Dedifferentiated amniotic fluid mesenchymal stem cell (primary cell): ENCODE measurements at regions not wholly inside any gene's neighbourhood (a gene's known extent, or its start where the extent isn't known, plus 50 kb on each side); places are given as distances from the start of the nearest gene placed in this dataset.

Source experiments
- DNase-seq: peaks from one replicate; pipeline ENCODE4 v3.0.0-alpha.2; 2016; ENCODE audit errors: extremely low spot score

DNA sequence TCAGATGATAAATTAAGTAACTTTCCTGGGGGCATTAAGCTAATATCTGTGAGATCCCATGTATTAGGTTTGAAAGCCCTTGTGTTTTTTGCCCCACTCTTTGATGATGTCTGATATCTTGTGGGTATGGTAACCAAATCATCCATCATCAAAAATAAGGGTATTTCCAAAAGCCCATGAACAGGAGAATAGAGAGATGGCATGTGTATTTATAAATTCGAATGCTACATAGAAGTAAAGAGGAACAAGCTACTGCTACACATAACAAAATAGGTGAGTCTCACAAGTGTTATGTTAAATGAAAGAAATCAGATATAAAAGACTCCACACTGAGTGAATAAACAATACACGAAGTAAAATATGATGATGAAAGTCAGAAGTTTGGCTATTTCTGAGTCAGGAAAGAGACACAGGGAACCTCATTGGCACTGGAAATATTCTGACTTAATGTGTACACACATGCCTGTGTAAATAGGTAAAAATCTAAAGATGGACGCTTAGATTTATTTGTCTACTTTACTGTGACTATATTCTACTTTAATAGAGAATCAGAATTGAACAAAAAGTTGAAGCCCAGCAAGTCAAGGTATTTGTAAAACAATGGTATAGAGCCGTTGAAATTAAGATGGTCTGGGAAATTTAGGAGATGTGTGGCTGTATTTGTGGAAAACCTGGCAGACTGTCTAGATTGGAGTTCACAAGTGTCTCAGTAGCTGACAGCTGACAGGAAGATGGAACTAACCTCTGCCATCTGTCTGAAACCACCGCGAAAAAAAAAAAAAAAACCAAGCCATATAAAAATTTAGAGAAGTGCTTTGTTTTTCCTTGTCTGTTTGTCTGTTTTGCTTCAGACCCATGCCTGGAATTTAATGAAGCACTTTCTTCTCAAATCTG, 111.0 kb upstream of the TGFBR2 start:
- DNase-seq, result no peak

DNA sequence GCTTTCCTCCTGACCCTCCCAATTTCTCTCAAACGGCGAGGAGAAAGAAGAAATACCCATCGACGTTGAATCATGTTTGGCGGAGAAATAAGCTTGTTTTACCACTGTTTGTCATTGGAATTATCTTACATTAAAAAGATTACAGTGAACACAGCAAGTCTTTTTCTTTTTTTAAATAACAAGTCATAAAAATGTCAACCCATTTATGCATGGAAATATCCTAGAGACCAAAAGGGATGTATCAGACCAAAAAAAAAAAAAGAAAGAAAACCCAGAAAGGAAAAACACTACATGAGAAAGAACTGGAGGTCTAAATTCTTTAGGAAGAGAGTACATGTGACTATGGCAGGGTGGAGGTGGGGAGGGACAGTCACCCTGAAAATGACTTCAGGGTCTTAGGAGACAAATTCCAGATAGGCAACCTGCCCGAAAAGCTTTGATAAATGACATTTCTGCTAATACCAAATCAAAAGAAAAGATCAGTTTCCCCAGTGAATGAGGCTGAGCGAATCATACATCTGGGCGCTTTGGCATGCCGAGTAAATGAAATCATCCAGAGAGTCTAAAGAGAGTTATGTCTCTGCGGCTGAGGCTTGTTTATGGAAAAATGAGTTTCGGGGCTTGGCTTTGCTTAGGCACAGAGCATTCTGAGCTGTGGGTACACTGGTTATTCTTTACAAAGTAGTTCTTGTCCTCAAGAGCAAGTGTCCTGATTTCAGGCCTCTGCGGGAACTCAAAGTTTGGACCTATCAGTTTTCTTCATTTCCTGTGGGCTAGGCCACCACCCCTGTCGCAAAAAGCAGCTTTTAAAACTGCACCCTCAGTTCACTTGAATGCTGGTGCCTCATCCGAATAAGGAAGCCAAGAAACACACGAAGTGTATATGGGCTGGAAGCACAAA, 110.1 kb upstream of the TGFBR2 start:
- peak; percentile 77 for DNase-seq

DNA sequence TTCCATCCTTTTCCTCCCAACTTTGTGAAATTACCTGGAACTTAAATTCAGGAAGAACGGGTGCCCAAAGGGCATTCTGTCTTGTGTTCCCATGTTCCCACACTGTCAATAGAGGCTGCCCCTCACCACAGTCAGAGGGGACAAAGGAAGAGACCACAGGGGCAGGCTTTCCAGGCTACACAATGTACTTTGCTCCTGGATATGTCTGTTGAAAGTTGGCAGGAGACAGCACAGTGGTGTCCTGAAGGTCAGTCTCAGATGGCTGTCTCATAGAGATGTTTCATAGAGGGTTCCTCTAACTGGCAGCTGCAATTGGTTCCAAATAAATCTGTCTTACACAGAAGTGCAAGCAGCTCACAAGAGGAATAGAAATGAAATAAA, 107.8 kb upstream of the TGFBR2 start:
- DNase-seq, result no peak

DNA sequence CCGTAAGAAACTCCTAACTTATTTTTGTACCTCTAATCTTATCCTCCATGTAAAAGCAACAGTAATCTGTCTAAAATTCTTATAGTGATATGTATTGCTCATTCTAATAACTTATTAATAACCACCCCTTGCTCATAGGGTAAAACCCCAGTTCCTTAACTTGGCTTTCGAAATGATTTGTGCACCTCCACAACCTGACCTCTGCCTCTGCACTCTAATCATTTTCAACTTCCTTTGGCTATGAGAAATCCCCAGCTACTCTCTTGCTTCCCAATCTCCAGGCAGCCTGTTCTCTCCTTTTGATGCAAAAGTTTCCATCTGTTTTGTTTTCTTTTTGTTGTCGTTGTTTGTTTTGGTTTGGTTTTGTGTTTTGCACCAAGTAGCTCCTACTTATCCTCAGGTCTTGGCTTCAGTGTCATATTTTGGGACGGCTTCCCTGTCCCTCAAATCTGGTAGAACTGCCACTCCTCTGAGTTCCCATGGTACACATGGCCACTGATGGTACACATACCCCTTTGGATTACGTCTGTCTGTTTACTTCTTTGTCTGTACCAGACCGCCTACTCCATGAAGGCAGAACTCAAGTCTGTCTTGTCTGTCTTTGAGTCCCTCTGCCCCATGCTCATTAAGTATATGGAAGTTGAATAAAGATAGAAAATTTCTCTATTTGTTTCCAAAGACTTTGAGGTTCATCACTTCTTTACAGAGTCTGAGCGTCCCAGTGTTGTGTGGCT, 105.6 kb upstream of the TGFBR2 start:
- DNase-seq, result no peak

DNA sequence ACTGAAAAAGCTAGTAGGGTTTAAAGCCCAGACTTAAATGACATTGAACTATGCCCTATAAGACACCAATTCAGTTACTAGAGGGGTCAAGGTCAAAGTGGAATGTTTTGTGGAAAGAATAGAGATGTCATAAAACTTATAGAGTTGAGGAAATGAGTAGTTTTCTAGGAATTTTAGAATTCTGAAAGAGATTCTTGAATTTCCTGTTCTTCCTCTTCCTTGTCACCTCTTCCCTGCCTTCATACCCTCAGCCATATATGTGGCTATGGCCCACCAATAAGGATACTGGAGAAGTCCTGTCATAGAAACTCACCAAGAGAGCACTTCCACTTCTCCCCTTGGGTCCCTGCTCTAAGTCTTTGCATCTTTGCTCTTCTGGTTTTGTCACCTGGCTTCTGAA, 104.9 kb upstream of the TGFBR2 start:
- DNase-seq, result no peak

DNA sequence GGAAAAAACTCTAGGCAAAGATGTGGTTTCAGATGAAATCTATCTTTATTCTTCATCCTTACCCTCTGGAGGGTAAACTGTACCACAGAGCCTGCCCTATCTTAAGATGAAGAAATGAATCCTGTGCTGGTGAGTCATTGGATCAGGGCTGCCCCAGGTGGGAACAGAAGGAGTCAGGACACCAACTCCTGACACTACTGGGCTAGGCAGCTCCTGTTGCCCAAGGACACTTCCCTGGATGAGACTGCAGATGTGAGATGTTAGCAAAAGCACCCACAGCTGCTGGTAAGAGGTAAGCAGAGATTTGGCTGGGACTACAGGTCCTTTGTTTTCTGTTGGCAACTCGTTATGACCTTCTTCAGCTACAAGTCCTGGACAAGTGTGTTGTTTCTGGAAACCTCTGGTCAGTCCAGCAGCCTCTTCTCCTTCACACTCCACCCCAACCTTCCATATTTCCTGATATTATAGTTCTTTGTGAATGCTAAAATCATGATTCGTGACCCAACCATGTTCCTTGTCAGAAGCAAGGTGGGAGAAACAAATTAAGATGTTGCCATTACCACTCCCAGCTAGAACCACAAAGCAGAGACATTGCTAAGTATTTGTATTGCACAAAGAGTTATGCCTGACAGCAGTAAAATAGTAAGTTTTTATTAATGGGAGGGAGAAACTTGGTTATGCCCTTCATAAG, 104.2 kb upstream of the TGFBR2 start:
- DNase-seq, result no peak

DNA sequence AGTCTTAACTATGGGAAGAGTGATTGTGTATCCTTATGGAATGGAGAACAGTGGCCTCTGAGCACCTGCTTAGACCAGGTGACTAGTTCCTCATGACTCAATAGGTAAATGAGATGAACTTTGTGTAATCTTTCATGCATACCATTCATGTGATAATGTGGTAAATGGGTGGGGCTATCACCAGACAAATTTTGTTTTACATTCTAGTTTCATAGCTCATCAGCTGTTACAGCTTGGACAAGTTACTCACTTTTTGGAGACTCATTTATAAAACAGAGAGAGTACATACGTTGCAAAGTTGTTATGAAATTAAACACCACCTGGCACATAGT, 103.7 kb upstream of the TGFBR2 start:
- no peak for DNase-seq

DNA sequence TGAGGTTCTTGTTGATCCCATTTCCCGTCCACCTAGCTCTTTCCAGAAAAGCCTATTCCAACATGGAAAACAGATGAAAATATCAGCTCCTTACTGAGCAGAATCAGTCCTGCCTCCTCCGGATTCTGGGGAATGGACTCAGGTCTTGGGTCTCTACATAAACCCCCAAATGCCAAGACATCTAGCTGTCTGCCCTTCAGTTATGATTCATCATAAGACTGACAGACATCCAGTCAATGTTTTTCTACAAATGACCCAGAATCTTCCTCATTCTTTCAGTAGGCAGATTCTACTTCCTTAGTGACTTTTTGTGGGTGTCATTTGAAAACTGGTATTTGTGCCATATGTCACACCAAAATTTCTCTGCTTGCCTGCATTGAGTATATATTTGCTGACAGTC, 103.0 kb upstream of the TGFBR2 start:
- no peak for DNase-seq

DNA sequence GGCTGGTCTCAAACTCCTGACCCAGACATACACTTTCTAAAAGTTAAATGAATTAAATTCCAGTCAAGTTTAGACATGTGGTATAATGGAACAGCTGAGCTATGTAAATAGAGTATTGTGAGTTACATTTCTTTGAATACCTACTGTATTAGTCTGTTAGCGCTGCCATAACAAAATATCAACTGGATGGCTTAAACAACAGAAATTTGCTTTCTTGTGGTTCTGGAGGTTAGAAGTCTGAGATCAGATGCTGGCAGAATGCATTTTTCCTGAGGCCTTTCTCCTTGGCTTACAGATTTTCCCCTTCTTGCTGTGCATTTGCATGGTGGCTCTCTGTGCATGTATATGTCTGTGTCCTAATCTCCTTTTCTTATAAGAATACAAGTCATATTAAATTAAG, 101.5 kb upstream of the TGFBR2 start:
- no peak for DNase-seq

DNA sequence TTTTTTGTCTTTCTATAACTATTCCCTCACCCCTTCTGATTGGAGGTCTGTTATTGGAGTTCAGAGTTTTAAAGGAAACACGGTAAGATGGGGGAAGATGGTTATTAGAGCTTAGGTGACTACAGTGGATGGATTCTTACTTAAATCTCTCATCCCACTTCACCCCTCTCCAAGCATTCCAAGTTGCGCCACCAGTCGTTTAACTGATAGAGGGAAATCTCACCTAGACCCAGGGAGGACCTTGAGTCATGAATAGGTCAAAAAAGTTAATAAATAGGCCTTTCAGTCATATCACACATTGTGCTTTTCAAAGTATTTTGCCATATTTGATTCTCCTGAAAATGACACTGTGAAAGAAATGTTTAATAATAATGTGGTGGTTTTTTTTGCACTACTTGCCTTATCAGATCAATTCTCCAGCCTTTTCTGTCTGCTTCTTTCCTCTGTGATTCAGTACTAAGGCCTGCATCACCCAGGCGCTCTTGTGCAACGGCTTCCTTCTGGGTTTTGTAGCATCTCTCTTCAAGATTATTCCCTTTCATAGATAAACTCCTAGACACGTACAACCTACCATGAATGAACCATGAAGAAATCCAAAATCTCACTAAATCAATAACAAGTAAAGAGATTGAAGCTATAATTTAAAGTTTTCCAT, 100.4 kb upstream of the TGFBR2 start:
- no peak for DNase-seq

DNA sequence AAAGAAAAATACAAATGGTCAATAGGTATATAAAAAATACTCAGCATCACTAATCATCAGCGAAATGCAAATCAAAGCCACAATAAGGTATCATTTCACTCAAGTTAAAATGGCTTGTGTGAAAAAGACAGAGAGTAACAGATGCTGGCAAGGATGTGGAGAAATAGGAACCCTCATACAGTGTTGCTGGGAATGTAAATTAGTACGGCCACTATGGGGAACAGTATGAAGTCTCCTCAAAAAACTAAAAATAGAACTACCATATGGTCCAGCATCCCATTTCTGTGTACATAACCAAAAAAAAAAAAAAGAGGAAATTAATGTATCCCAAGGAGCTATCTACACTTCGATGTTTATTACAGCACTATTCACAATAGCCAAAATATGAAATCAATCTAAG, 98.1 kb upstream of the TGFBR2 start:
- DNase-seq, result no peak

DNA sequence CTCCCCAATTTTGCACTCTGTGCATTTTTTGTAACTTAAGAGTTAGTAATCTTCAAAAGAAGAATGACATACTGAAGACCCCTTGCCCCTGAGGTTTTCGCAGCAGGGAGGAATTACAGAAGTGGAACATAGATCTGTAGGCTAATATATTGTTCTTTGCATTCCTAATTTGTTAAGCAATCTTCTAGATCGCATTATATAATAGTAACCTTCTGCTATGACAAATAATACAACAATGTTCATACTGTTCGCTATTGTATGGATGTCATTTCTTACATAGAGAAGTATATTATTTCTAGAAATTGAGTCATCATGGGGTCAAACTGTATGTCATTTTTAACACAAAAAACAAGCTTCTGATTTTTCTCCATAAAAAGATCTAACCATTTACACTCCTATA, 95.8 kb upstream of the TGFBR2 start:
- no peak for DNase-seq

DNA sequence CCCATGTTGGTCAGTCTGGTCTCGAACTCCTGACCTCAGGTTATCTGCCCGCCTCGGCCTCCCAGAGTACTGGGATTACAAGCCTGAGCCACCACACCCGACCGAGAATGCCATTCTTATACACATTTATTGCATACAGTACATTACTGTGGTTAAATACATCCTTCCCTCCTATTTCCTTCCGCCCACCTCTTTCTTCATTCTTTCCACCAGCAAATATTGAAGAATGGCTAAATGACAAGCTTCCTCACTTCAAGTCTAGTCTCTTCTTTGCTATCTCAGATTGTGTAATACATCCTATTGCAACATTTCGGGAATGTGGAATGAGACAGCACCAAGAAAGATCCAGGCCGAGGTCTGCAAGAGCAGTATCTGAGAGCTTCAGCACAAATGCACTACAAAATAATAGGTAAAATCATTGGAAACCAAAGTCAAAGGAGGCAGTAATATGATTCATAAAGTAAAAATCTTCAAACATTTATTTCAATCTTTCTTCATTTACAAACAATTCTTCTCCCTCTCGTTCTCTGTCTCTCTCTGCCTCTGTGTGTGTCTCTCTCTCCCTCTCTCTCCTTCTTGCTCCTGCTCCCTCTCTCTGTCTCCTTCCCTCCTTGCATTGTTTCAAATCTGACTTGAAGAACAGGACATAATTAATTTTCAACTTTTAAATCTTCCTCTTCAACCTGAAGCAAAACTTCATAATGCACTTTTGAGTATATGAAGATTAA, 94.7 kb upstream of the TGFBR2 start:
- DNase-seq, result peak; percentile 91

DNA sequence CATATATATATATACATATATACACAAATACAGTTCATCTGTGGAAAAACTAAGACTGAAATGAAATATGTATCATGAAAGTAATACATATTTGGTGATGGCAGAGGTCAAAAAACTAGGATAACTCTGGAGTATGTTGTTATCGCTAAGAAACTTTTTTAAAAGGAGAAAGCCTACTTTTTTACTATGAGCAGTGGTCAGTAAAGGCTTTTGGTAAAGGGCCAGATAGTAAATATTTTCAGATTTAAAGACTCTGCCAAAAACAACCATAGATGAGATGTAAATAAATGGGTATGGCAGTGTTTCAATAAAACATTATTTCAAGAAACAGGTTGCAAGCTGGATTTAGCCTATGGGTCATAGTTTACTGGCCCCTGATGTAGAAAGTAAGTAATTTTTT, 93.8 kb upstream of the TGFBR2 start:
- no peak for DNase-seq

DNA sequence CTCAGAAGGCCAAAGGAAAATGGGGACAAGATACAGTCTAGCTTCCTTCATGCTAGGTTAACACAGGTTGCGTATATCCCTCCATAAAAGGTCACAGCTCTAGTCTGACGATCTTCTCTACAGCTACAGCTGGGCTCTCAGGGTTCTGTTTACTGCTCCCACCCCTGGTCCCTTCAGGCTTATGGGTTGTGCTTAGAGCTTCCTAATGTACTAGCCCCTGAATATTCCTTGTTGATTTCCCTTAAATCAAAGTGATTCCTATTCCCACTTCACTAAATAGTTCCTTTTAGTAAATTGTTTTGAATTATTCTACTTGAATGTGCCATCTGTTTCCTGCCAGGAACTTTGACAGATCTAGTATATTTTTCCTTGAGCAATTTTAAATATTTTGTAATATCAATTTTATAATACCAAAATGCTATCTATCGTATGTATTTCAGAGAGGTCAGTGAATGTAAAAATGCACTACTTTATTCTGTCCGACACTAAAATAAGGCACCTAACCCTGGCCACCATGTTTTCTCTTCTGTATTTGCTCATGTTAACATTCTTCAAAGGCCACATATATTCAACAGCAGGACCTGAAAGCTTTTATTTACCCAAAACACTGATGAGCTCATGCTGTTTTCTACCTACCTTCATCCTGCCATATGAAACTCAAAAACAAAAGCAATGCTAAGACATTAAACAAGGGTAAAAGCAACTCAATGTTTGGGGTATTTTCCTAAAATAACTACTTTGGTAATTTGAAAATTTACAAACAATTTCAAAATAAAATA, 92.8 kb upstream of the TGFBR2 start:
- DNase-seq, result no peak

DNA sequence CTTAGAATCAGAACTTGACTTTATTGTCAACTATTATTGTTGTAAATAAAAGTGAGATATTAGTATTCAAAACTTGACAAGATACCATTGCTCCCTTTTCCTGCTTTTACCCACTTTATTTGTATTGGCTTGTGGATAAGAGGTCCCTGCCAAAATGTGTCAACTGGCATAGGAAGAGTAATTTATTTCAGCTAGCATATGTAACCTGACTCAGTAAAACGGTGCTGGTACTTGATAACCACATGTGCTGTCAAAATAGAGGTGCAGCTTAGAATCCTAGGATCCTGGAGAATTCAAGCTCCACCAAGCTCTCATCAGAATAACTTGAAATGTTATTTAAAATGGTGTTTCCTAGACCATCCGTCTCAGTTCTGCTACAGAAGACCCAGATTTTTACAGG, 90.2 kb upstream of the TGFBR2 start:
- DNase-seq, result no peak

DNA sequence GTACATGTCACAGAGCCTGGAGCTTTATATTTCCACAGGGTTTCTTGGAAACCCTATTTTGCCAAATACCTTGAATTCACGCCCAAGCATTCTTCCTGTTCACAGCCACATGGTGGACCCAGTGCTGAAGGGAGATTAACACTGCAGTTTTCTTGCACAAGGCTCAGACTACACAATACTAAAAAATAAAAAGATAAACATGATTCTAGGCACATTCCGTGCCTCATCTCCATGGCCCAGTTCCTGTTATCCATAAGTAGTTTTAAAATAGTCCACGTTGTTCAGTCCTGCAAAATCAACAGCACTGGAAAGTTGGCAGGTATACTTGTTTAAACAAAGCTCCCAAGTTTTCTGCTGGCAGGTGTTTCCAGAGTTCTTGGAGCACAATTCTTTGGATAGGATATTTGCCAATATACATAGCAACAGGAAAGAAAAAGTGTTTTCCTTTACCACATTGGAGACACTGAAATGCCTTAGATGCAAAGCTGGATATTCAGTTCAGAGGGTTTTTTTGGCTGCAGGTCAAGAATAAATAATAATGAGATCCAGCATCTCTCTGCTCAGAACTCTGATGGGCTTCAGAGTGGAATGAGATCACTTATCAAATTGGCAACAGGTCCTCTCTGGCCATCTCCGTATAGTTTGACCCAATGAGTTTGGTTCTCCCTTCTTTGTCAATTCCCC, 88.1 kb upstream of the TGFBR2 start:
- no peak for DNase-seq

DNA sequence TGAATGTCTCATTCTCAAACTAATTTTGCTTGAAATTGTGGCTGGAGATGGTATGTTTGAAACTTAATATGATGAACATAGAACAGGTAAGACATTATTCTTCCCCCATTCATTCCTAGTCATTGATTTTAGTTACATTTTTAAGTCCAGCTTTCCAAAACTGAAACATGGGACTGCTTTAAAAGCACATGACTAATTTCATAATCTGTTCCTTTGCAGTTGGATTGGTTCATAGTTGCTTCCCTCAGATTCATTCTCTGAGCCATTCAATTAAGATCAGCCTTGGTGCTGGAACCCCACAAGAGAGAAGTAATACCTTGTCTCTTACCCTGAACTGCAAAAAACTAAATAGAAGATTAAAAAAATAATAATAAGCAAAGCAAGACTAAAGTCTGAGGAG, 87.5 kb upstream of the TGFBR2 start:
- DNase-seq, result no peak

DNA sequence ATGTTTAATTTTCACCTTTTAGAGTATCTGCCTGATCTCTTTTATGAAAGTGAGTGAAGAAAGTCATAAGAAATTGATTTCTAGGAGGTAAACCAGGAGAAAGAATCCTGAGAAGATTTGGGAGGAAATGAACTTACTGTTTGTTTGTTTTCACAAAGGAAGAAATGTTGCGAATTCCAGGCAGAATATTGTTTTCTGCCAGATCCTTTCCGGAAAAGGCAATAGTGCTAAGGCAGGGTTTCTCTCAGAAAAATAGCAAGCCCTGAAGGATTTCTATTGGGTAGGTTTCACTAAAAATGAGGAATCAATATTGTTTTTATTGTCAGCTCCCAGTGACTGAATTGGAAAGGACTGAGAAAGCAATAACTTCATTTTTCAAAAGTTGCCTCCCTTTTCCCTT, 85.7 kb upstream of the TGFBR2 start:
- DNase-seq, result no peak
